GM19351 (cell line): ENCODE measurements at regions not wholly inside any gene's neighbourhood (a gene's known extent, or its start where the extent isn't known, plus 50 kb on each side); places are given as distances from the start of the nearest gene placed in this dataset.

Source experiments
- ATAC-seq: cut with Tn5 transposase; IDR thresholded peaks from one replicate; pipeline ENCODE4 v1.9.1; 2021; ENCODE audit warnings: mild to moderate bottlenecking, moderate library complexity; ENCODE audit not compliant: unreplicated experiment

- ATAC-seq, result no peak
These were observed 339.5 kb downstream of the ALG10 start for GRCh38 chr12:34361721-34362316.

GRCh38 chr12:34363050-34363673 lies 340.9 kb downstream of the ALG10 start:
- ATAC-seq, result no peak

- ATAC-seq, result no peak
These were observed 345.8 kb downstream of the ALG10 start for GRCh38 chr12:34368079-34368478.

- no peak for ATAC-seq
These were observed 348.8 kb downstream of the ALG10 start for GRCh38 chr12:34371050-34371449.

DNA sequence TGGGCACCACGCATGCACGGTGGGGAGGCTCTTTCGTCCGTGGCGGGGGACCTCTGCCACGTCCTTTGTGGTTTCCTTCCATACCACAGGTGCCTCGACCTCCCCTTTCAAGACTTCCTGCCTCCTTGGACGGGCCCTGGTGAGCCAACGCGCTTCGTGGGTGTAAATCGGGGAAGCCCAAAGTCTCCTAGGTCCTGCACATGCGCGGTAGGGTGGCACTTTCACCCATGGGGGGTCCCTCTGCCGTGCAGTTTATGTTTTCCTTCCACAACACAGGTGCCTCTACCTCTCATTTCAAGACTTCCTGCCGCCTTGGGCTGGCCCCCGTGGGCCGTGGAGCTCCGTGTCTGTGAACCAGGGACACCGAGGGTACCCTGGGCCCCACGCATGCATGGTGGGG lies 349.7 kb downstream of the ALG10 start:
- ATAC-seq, result no peak

- ATAC-seq, result no peak
These were observed 351.6 kb downstream of the ALG10 start for GRCh38 chr12:34373926-34374325.

DNA sequence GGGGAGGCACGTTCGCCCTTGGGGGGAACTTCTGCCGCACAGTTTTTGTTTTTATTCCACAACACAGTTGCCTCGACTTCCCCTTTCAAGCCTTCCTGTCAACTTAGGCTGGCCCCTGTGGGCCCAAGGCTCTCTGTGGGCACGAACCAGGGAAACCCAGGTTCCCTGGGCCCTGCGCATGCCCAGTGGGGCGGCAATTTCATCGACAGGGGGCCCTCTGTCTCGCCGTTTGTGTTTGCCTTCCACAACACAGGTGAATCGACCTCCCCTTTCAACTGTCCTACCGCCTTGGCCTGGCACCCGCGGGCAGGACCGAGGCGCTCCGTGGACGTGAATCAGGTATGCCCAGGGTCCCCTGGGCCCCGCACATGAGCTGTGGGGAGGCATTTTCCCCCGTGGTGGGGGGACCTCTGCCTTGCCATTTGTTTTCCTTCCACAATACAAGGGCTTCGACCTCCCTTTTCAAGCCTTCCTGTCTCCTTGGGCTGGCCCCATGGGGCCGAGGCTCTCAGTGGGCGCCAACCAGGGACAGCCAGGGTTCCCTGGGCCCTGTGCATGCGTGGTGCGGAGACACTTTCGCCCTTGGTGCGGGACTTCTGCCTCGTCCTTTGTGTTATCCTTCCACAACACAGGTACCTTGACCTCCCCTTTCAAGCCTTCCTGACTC lies 354.0 kb downstream of the ALG10 start:
- no peak for ATAC-seq

GRCh38 chr12:34377243-34378035 lies 355.1 kb downstream of the ALG10 start:
- ATAC-seq, result no peak

- ATAC-seq, result no peak
These were observed 356.8 kb downstream of the ALG10 start for GRCh38 chr12:34379142-34379541.

DNA sequence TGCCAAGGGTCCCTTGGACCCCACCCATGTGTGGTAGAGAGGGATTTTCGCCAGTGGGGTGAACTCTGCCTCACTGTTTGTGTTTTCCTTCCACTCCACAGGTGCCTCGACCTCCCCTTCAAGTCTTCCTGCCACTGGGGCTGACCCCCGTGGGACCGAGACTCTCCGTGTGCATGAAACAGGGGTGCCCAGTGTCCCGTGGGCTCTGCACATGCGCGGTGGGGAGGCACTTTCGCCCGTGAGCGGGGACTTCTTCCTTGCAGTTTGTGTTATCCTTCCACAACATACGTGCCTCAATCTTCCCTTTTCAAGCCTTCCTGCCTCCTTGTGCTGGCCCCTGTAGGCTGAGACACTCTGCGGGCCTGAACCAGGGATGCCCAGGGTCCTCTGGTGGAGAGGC lies 362.4 kb downstream of the ALG10 start:
- no peak for ATAC-seq

GRCh38 chr12:34386016-34386415 lies 363.7 kb downstream of the ALG10 start:
- ATAC-seq, result no peak

GRCh38 chr12:34386621-34387255 lies 364.4 kb downstream of the ALG10 start:
- ATAC-seq, result no peak

DNA sequence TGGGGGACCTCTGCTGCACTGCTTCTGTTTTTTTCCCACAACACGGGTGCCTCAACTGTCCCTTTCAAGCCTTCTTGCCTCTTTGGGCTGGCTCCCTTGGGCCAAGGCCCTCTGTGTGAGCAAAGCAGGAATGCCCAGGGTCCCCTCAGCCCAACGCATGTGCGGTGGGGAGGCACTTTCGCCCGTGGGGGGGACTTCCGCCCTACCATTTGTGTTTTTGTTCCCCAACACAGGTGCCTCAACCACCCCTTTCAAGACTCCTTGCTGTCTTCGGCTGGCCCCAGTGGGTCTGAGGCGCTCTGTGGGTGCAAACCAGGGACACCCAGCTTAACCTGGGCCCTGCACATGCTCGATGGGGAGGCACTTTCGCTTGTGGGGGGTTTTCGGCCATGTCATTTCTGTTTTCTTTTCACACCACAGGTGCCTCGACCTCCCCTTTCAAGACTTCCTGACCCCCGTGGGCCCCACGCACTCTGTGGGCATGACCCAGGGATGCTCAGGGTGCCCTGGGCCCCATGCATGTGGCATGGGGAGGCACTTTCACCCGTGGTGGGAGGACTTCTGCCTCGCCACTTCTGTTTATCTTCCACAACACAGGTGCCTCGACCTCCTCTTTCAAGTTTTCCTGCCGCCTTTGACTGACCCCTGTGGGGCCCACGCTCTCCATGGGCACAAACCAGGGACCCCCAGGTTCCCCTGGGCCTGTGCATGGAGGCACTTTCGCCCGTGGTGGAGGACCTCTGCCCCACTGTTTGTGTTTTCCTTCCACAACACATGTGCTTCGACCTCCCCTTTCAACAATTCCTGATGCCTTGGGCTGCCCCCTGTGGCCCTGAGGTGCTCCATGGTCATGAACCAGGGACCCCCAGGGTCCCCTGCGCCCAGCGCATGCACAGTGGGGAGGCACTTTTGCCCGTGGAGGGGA lies 365.7 kb downstream of the ALG10 start:
- ATAC-seq, result no peak

- ATAC-seq, result no peak
These were observed 366.5 kb downstream of the ALG10 start for GRCh38 chr12:34388636-34389377.

DNA sequence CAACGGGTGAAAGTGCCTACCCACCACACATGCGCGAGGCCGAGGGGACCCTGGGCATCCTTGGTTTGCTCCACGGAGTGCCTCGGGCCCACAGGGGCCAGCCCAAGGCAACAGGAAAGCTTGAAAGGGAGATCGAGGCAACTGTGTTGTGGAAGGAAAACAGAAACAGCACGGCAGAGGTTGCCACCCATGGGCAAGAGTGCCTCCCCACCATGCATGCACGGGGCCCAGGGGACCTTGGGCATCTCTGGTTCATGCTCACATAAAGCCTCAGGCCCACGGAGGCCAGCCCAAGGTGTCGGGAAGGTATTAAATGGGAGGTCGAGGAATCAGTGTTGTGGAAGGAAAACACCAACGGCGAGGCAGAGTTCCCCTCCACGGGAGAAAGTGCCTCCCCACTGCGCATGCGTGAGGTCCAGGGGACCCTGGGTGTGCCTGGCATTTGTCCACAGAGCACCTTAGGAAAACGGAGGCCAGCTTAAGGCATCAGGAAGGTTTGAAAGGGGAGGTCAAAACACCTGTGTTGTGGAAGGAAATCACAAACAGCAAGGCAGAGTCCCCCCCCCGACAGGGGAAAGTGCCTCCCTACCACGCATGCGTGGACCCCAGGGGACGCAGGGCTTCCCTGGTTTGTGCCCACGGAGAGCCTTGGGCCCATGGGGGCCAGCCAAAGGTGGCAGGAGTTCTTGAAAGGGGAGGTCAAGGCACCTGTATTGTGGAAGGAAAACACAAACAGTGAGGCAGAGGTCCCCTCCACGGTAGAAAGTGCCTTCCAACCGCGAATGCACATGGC lies 367.3 kb downstream of the ALG10 start:
- no peak for ATAC-seq

GRCh38 chr12:34390171-34390841 lies 368.0 kb downstream of the ALG10 start:
- no peak for ATAC-seq

GRCh38 chr12:34390846-34391700 lies 368.8 kb downstream of the ALG10 start:
- ATAC-seq, result no peak
